ENCODE measurements at regions not wholly inside any gene's neighbourhood (a gene's known extent, or its start where the extent isn't known, plus 50 kb on each side); places are given as distances from the start of the nearest gene placed in this dataset.

DNA sequence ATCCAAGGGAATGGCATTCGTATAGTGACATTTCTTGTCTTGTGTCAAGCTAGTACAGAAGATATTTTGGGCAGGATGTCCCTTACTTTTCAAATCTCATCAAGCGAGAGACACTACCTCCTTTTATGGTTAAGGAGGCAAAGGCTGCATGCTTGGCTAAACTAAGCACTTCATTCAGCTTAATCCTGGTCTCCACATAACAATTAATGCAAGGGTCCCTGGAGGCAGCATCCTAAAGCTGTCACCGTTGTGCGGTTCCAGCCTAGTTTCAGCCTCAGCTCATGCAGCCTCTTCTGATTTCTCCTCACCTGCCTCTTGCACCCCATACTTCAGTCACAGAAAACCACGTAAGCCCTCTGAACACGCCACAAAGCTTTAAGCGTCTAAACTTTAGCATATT is 67.1 kb upstream of the SLC22A23 start (continued):
- no peak for TF ChIP-seq ARID4B (CRISPR knock-in tag; IDR thresholded peaks at IDR 0.05; ENCODE audit: borderline replicate concordance)
- TF ChIP-seq E2F1 (CRISPR knock-in tag; IDR thresholded peaks at IDR 0.05) = no peak
- TF ChIP-seq ZNF219 (CRISPR knock-in tag; IDR thresholded peaks at IDR 0.05; ENCODE audit: borderline replicate concordance) = no peak
- no peak for TF ChIP-seq SP1 (CRISPR knock-in tag; conservative IDR thresholded peaks at IDR 0.05)

DNA sequence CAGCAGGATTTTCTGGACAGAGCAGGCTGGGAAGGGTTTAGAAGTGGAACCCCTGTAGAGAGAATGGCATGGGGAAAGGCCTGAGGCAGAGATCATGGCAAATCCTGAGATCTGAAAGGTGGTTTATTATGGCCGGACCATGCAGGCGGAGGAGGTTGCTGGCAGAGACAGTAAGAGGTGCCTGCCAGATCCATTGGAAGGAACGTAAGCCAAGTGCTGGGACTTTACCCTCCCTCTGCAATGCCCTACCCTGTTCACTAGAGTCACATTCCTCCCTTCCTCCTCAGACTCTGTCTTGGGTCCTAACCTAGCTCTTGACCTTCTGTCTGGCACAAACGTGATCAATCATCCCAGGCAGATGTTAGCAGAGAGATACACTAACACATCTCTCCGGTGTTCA is 66.4 kb upstream of the SLC22A23 start:
- CTCF ChIA-PET = interaction anchor here (1.0 to 1.6 kb wide), 2 partner anchors 12 to 326 kb away, joined by 3 to 6 read pairs; partner anchors contain the start of gene FAM50B
- Mint-ChIP-seq H3K27ac (no peak overlapping the region), H3K4me3 (no peak overlapping the region), H3K9me3 (peaks cover 8% of the 10 kb centered on the region), H3K27me3 (ENCODE audit: low read depth) (peaks cover 3% of the 10 kb centered on the region), H3K36me3 (no peaks in the 10 kb centered on the region; the same call in 1 of the 2 replicates), H3K4me1 (peaks cover 15% of the 10 kb centered on the region)
- TF ChIP-seq, protein P1, sequence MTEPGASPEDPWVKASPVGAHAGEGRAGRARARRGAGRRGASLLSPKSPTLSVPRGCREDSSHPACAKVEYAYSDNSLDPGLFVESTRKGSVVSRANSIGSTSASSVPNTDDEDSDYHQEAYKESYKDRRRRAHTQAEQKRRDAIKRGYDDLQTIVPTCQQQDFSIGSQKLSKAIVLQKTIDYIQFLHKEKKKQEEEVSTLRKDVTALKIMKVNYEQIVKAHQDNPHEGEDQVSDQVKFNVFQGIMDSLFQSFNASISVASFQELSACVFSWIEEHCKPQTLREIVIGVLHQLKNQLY (CRISPR knock-in tag; IDR thresholded peaks at IDR 0.05) = no peak
- no peak for TF ChIP-seq FOXP1 (CRISPR knock-in tag; IDR thresholded peaks at IDR 0.05; ENCODE audit: borderline replicate concordance)
- DNase-seq (ENCODE audit: low spot score) = no peak
- ATAC-seq = no peak
- POLR2A ChIA-PET = no interaction called here

GRCh38 chr6:3522561-3523260 is 65.9 kb upstream of the SLC22A23 start:
- DNase-seq (ENCODE audit: low spot score) (no peak), ATAC-seq (no peak)
- Mint-ChIP-seq H3K36me3 (no peaks in the 10 kb centered on the region; the same call in 1 of the 2 replicates), H3K4me3 (no peak overlapping the region), H3K9me3 (peaks cover 8% of the 10 kb centered on the region), H3K27me3 (ENCODE audit: low read depth) (peaks cover 4% of the 10 kb centered on the region), H3K27ac (no peak overlapping the region), H3K4me1 (peaks cover 17% of the 10 kb centered on the region)
- ChIA-PET POLR2A (interaction anchor here (0.6 kb wide), 1 partner anchor 23 kb away, joined by 3 read pairs; no protein-coding TSS in a partner anchor), CTCF (interaction anchor here (1.0 to 1.6 kb wide), 2 partner anchors 11 to 326 kb away, joined by 3 to 6 read pairs; partner anchors contain the start of gene FAM50B)
- TF ChIP-seq ESRRA (CRISPR knock-in tag; IDR thresholded peaks at IDR 0.05; ENCODE audit: borderline replicate concordance) = no peak
- no peak for TF ChIP-seq TCF7 (CRISPR knock-in tag; IDR thresholded peaks at IDR 0.05; ENCODE audit: low read depth)
- TF ChIP-seq, protein P2, sequence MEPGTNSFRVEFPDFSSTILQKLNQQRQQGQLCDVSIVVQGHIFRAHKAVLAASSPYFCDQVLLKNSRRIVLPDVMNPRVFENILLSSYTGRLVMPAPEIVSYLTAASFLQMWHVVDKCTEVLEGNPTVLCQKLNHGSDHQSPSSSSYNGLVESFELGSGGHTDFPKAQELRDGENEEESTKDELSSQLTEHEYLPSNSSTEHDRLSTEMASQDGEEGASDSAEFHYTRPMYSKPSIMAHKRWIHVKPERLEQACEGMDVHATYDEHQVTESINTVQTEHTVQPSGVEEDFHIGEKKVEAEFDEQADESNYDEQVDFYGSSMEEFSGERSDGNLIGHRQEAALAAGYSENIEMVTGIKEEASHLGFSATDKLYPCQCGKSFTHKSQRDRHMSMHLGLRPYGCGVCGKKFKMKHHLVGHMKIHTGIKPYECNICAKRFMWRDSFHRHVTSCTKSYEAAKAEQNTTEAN (CRISPR knock-in tag; IDR thresholded peaks at IDR 0.05) = no peak
- TF ChIP-seq NFYB (CRISPR knock-in tag; conservative IDR thresholded peaks at IDR 0.05; ENCODE audit: low read depth) = no peak

Data from WTC11 (cell line).